NCI-H2107 treated with DMSO at 0.1 percent for 48 hours (cell line): ENCODE measurements at regions not wholly inside any gene's neighbourhood (a gene's known extent, or its start where the extent isn't known, plus 50 kb on each side); places are given as distances from the start of the nearest gene placed in this dataset.

Source experiments
- DNase-seq: peaks from one replicate; lab custom pipeline; 2025; ENCODE audit not compliant: unreplicated experiment; lab: John Stamatoyannopoulos, UW

DNA sequence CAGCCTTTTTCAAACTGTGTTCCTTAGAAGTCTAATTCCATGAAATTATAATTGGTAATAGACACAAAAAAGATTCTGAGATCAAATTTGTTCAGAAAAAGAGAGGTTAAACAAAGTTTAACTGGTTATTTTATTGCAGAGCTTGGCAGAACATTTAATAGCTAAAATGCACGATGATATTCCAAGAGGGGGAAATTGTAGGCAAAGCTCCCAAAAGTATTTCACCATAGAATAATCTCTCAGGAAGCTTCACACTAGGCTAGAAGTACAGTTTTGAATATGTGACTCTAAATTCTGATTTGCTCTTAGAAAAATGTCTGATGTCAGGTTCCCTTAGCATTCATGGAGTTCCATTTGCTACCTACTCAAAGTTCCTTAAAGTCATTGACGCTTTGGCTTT is 292.4 kb upstream of the SETBP1 start:
- DNase-seq: no peak

GRCh38 chr18:44392933-44393332 is 287.8 kb upstream of the SETBP1 start:
- no peak for DNase-seq

- no peak for DNase-seq
These were observed 287.3 kb upstream of the SETBP1 start for GRCh38 chr18:44393406-44393805.

DNA sequence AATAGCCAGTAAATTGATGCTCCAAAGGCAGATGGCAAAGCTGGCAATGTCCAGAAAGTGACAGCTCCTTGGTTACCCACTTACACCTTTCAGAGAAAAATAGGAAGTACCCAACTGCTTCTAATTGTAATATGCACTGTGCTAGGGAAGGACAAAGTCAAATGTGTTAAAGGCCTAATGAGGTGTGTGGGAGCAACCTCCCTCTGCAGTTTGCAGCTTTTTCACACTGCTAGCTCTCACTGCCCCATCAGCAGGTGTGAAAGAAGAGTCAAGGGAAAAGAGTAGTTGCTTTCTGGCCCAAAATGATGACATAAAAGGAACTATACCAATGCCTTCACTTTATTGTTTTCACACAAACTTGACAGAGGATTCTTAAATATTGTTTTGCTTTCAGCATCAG is 284.1 kb upstream of the SETBP1 start:
- DNase-seq: no peak

DNA sequence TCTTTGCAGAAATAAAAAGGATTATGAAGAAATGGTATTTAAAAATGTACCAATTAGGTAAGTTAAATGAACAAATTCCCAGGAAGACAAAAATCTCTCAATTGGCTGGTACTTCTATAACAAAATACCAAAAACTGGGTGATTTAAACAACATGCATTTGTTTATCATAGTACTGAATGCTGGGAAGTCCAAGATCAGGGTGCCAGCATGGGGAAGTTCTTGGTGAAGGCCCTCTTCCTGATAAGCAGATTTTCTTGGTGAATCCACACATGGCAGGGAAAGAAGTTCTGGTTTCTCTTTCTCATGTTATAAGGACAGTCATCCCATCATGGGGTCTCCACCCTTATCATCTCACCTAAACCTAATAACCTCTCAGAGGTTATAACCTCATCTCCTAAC is 271.6 kb upstream of the SETBP1 start:
- DNase-seq: no peak

DNA sequence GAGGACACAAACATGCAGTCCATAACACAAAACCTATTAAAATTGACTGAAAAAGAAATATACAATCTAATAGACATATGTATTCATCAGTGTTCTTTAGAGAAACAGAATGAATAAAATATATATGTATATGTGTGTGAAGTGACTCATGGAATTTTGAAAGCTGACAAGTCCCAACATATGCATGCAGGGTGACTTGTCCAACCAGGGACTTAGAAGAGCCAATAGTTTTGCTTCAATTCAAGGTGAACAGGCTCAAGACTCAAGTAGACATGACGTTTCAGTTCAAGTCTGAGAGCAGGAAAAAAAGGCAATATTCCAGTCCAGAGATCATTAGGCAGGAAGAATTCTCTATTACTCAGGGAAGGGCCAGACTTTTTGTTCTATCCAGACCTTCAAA is 271.2 kb upstream of the SETBP1 start:
- DNase-seq: no peak

GRCh38 chr18:44410740-44411139 is 269.9 kb upstream of the SETBP1 start:
- DNase-seq: no peak

DNA sequence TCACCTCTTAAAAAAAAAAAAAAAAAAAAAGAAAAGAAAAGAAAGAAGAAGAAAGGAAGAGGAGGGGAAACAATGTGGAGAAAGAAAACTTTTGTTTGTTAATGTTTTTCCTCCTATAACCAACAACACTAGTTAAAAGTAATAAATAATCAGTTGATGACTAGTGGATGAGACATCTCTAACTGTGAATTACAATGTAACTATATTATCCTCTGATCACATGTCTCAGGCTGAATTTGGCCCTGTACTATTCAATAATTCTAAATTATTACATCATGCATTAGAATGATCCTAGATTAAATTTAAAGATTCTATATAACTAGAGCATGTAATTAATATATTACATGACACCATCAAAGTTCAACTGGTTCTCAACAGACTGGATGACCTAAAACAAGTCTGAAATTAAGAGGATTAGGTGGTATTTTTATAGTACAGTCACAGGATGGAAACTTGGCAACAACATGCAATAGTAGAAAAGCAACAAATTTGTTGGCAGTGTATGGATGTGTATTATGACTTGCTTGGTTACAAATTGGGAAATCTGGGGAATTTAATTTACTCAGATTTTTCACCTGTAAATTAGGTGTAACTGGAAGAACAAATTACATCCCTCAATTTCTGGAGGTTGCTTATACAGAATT is 269.3 kb upstream of the SETBP1 start:
- no peak for DNase-seq

- DNase-seq: no peak
These were observed 268.7 kb upstream of the SETBP1 start for GRCh38 chr18:44411976-44412375.

DNA sequence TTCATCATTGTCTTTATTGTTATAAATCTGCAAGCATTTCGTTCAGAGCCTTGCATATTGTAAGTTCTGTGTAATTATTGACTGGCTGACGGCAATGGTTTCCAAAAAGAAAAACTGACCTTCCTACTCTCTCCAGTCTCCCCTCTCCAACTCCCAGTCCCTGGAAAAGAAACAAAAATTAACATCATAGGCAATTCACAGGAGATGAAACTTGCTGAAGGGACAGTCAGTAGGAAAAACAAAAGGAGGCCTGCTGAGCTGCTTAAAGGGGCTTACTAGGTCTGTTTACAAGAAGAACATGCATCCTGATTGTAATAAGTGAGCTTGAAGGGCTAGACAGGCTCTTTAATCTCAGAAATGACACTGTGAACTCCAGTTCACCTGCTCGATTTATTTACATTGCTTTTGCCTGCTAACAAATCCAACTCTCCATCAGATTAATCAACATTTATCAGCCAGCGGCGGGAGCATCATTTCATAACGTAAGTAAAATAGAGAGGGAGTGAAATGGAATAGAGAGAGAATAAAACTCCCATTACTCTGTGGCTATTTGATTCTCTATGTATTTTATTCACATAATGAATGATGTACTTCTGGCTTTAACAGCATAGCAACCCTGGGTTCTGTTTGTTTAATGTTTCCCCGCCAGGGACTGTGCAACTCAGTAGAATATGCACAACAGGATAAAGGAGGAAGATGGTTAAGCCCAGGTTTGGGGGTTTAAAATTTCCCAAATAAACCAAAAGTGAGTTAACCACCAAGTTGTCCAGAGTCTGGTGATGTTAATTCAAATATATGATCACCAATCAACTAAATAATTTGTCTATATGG is 256.7 kb upstream of the SETBP1 start:
- peak; percentile 52 for DNase-seq

DNA sequence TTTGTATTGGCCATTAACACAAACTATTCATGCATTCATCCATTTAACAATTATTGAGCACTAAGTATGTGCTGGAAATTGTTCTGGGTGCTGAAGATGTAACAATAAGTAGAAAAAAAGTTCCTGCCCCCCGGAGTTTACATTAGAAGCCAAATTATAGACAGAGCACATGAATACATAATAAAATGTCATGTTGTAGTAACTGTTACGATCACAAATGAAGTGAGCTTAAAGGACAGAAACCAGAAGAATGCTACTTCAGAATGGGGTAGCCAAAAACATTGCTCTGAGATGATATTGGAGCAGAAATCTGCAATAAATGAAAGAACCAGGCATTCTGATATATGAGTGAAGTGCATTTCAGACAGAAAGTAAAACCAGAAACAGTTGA is 256.0 kb upstream of the SETBP1 start:
- no peak for DNase-seq

DNA sequence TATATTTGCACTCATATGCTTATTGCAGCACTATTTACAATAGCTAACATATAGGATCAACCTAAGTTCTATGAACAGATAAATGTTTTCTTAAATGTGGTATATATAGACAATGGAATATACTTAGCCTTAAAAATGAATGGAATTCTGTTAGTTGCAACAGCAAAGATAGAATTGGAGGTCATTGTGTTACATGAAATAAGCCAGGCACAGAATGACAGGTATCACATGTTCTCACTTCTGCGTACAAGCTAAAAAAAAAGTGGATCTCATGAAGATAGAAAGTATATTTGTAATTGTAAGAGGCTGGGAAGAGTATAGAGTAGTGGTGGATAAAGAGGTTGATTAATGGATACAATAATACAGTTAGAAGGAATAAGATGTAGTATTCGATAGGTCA is 255.5 kb upstream of the SETBP1 start:
- DNase-seq: no peak

- DNase-seq: no peak
These were observed 243.1 kb upstream of the SETBP1 start for GRCh38 chr18:44437603-44438002.

DNA sequence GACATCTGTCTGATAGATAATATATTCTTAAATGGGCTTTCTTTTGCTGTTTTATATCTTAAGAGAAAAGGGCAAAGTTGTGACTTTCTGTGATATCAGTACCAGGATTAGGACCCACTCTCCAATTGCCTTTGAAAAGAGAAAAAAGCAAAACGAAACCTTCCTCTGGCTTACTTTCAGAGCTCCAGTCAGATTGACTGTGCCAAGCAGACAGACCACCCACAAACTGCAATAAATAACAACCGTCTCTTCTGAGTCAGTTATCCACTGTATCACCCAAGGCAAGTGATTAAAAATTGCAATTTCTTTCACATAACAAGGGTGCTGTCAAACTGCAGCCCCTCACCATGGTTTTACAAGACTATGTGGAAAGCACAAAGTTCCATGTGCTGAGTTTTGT is 230.5 kb upstream of the SETBP1 start:
- no peak for DNase-seq

DNA sequence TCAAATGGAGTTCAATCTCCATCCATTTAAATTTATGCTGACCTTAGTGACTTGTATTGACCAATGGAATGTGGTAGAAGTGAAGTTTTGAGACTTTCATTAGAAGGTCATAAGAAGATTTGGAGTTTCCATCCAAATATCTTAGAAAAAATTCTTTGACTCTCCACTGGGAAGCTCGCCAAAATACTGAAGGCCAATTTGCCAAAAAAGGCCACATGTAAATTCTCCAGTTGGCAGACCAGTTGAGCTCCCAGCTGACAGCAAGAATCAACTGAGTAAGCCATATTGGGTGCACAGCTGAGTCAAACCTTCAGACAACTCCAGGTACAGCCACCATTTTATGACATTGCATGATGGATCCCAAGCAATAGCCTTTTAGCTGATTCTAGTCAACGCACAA is 228.3 kb upstream of the SETBP1 start:
- DNase-seq: no peak

GRCh38 chr18:44453505-44453904 is 227.2 kb upstream of the SETBP1 start:
- no peak for DNase-seq

- no peak for DNase-seq
These were observed 221.9 kb upstream of the SETBP1 start for GRCh38 chr18:44458777-44459176.

GRCh38 chr18:44464398-44465180 is 216.1 kb upstream of the SETBP1 start:
- DNase-seq: no peak

DNA sequence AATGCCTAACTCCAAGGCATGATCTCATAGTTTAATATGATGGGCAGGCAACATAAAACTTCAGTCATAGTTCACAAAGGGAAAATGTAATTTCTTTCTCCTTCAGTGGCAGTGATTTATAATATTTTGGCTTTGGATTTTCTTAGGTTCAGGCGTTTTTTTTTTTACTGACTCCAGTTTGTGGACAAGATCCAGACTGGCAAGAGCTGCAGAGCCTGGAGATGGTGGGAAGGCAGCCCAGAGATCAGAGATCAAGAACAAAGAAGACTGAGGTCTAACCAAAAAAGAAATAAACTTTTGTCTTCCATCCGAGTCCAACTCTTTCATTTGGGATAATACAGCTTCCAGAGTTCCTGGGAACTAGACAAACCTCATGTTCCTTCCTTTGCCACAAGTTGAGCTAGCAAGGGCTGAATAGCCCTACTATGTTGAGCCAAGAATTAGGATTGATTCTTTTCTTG is 215.3 kb upstream of the SETBP1 start:
- DNase-seq: no peak

DNA sequence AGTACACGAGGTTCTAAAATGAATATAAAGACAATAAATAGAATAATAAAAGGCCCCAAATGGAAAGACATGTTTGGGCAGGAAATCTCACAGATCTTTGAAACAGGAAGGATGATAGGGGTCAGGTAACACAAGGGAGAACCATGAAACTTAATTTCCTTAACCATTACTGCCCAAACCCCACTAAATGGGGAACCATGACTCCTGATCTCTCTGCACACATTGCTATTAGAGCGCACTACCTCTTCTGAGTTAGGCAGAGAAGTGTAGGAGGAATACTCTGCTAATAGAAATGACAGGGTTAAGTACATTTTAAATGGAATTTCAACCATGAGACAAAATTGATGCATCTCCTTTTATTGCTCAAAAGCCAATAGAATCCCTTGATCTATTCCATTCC is 213.7 kb upstream of the SETBP1 start:
- no peak for DNase-seq

GRCh38 chr18:44467718-44468117 is 213.0 kb upstream of the SETBP1 start:
- DNase-seq: no peak
